Astrocyte (in vitro differentiated cells and primary cell): ENCODE measurements at regions not wholly inside any gene's neighbourhood (a gene's known extent, or its start where the extent isn't known, plus 50 kb on each side); places are given as distances from the start of the nearest gene placed in this dataset.

Experiments used
- DNase-seq: peaks from one replicate; pipeline ENCODE4 v3.0.0-alpha.2; 2010; ENCODE audit warnings: low read depth
- FAIRE-seq: peaks from 2 replicates; lab custom pipeline; 2011; peaks lifted over from hg19 to GRCh38; lab: Jason Lieb, UNC
- H2AFZ ChIP-seq: 2 replicates; pipeline ENCODE4 v1.6.0; 2012; ENCODE audit warnings: low read depth, low read length, inconsistent platforms
- H3K27ac ChIP-seq: 2 replicates; pipeline ENCODE4 v1.5.1; 2011; ENCODE audit warnings: low read depth, low read length, inconsistent platforms
- H3K27me3 ChIP-seq: 2 replicates; pipeline ENCODE4 v1.6.0; 2011; ENCODE audit warnings: low read length, inconsistent platforms; ENCODE audit not compliant: insufficient read depth
- H3K36me3 ChIP-seq: 2 replicates; pipeline ENCODE4 v1.5.1; 2011; ENCODE audit warnings: low read length, inconsistent platforms; ENCODE audit not compliant: insufficient read depth
- H3K4me1 ChIP-seq: 2 replicates; pipeline ENCODE4 v1.5.1; 2011; ENCODE audit warnings: low read length, inconsistent platforms; ENCODE audit not compliant: insufficient read depth
- H3K4me2 ChIP-seq: 2 replicates; pipeline ENCODE4 v1.6.0; 2012; ENCODE audit warnings: low read length, inconsistent platforms
- H3K4me3 ChIP-seq: 2 replicates; pipeline ENCODE4 v1.5.1; 2011; ENCODE audit warnings: low read depth, mild to moderate bottlenecking, low read length, inconsistent platforms; ENCODE audit not compliant: insufficient read depth
- H3K79me2 ChIP-seq: 2 replicates; pipeline ENCODE4 v1.6.0; 2012; ENCODE audit warnings: mild to moderate bottlenecking, low read length, inconsistent platforms; ENCODE audit not compliant: insufficient read depth
- H3K9ac ChIP-seq: 2 replicates; pipeline ENCODE4 v1.6.0; 2012; ENCODE audit warnings: mild to moderate bottlenecking, low read length, inconsistent platforms
- H3K9me3 ChIP-seq: 2 replicates; pipeline ENCODE4 v1.5.1; 2012; ENCODE audit warnings: low read depth, mild to moderate bottlenecking, low read length, inconsistent platforms; ENCODE audit not compliant: insufficient read depth
- H4K20me1 ChIP-seq: 2 replicates; pipeline ENCODE4 v1.6.0; 2012; ENCODE audit warnings: low read length, inconsistent platforms; ENCODE audit not compliant: insufficient read depth
- H3K27ac Mint-ChIP-seq: one replicate; pipeline ENCODE4 v1.8.0; 2021; ENCODE audit warnings: mild to moderate bottlenecking, mixed read lengths; ENCODE audit not compliant: unreplicated experiment
- H3K27me3 Mint-ChIP-seq: one replicate; pipeline ENCODE4 v1.8.0; 2021; ENCODE audit warnings: low read depth, mixed read lengths; ENCODE audit not compliant: unreplicated experiment
- H3K36me3 Mint-ChIP-seq: one replicate; pipeline ENCODE4 v1.8.0; 2021; ENCODE audit warnings: low read depth, mixed read lengths; ENCODE audit not compliant: unreplicated experiment
- H3K4me1 Mint-ChIP-seq: one replicate; pipeline ENCODE4 v1.8.0; 2021; ENCODE audit warnings: low read depth, mixed read lengths; ENCODE audit not compliant: unreplicated experiment
- H3K4me3 Mint-ChIP-seq: one replicate; pipeline ENCODE4 v1.8.0; 2021; ENCODE audit warnings: mild to moderate bottlenecking, moderate library complexity, mixed read lengths; ENCODE audit not compliant: unreplicated experiment
- H3K9me3 Mint-ChIP-seq: one replicate; pipeline ENCODE4 v1.8.0; 2021; ENCODE audit warnings: mild to moderate bottlenecking, mixed read lengths; ENCODE audit not compliant: unreplicated experiment
- CTCF ChIP-seq: IDR thresholded peaks from 2 replicates; pipeline ENCODE4 v1.5.1; 2011; ENCODE audit warnings: low read depth, mild to moderate bottlenecking, inconsistent platforms, low read length, moderate library complexity; ENCODE audit not compliant: insufficient read depth
- EZH2 ChIP-seq: IDR thresholded peaks from 2 replicates; pipeline ENCODE4 v1.6.1; 2012; ENCODE audit warnings: mild to moderate bottlenecking, low read length, inconsistent platforms; ENCODE audit not compliant: insufficient read depth

GRCh38 chr10:111379534-111380187 lies 302.8 kb downstream of the ADRA2A start:
- H3K36me3 ChIP-seq: no peaks in the 10 kb centered on the region
- H3K27ac ChIP-seq: no peak overlapping the region
- no peak overlapping the region for H3K4me2 ChIP-seq
- H3K9me3 ChIP-seq: no peaks in the 10 kb centered on the region
- no peaks in the 10 kb centered on the region for H4K20me1 ChIP-seq
- H3K27me3 Mint-ChIP-seq: peaks cover 14% of the 10 kb centered on the region
- no peak for FAIRE-seq
- H3K27me3 ChIP-seq: no peaks in the 10 kb centered on the region
- H3K4me1 ChIP-seq: no peaks in the 10 kb centered on the region
- no peak overlapping the region for H3K4me3 ChIP-seq
- no peak overlapping the region for H3K9ac ChIP-seq
- no peak for TF ChIP-seq CTCF
- TF ChIP-seq EZH2: no peak
- no peak overlapping the region for H3K27ac Mint-ChIP-seq
- DNase-seq: no peak
- no peaks in the 10 kb centered on the region for H3K9me3 Mint-ChIP-seq
- H3K4me1 Mint-ChIP-seq: peaks cover 3% of the 10 kb centered on the region
- no peaks in the 10 kb centered on the region for H3K79me2 ChIP-seq
- H2AFZ ChIP-seq: no peak overlapping the region
- no peak overlapping the region for H3K4me3 Mint-ChIP-seq
- no peaks in the 10 kb centered on the region for H3K36me3 Mint-ChIP-seq

GRCh38 chr10:111384556-111384955 lies 307.7 kb downstream of the ADRA2A start:
- no peaks in the 10 kb centered on the region for H3K9me3 ChIP-seq
- TF ChIP-seq CTCF (no peak), EZH2 (no peak)
- Mint-ChIP-seq H3K4me3 (no peak overlapping the region), H3K36me3 (no peaks in the 10 kb centered on the region), H3K9me3 (no peaks in the 10 kb centered on the region), H3K27me3 (peaks cover 4% of the 10 kb centered on the region), H3K4me1 (peaks cover 3% of the 10 kb centered on the region), H3K27ac (no peak overlapping the region)
- no peak overlapping the region for H3K4me3 ChIP-seq
- no peaks in the 10 kb centered on the region for H3K4me1 ChIP-seq
- H4K20me1 ChIP-seq: no peaks in the 10 kb centered on the region
- H3K36me3 ChIP-seq: no peaks in the 10 kb centered on the region
- FAIRE-seq (peak; percentile 66), DNase-seq (no peak)
- H3K27ac ChIP-seq: no peak overlapping the region
- no peak overlapping the region for H3K9ac ChIP-seq
- no peak overlapping the region for H3K4me2 ChIP-seq
- no peak overlapping the region for H2AFZ ChIP-seq
- no peaks in the 10 kb centered on the region for H3K27me3 ChIP-seq
- no peaks in the 10 kb centered on the region for H3K79me2 ChIP-seq

GRCh38 chr10:111390813-111391563 lies 314.2 kb downstream of the ADRA2A start:
- H3K27me3 ChIP-seq: no peaks in the 10 kb centered on the region
- TF ChIP-seq CTCF (no peak), EZH2 (no peak)
- H3K4me1 ChIP-seq: no peaks in the 10 kb centered on the region
- no peak for DNase-seq
- FAIRE-seq: peak; percentile 73
- H3K4me2 ChIP-seq: no peak overlapping the region
- H3K27ac ChIP-seq: no peak overlapping the region
- no peaks in the 10 kb centered on the region for H3K36me3 ChIP-seq
- Mint-ChIP-seq H3K4me3 (no peak overlapping the region), H3K27ac (no peak overlapping the region), H3K9me3 (peaks cover 2% of the 10 kb centered on the region), H3K4me1 (peaks cover 3% of the 10 kb centered on the region), H3K36me3 (no peaks in the 10 kb centered on the region), H3K27me3 (peaks cover 8% of the 10 kb centered on the region)
- no peaks in the 10 kb centered on the region for H4K20me1 ChIP-seq
- no peaks in the 10 kb centered on the region for H3K79me2 ChIP-seq
- H3K9ac ChIP-seq: no peak overlapping the region
- H3K4me3 ChIP-seq: no peak overlapping the region
- H3K9me3 ChIP-seq: peaks cover 2% of the 10 kb centered on the region
- H2AFZ ChIP-seq: no peak overlapping the region
